HG03432 (cell line): ENCODE measurements at regions not wholly inside any gene's neighbourhood (a gene's known extent, or its start where the extent isn't known, plus 50 kb on each side); places are given as distances from the start of the nearest gene placed in this dataset.
"Not testable (repeated sequence)": the region's sequence is repeated elsewhere in the genome, so short reads cannot be mapped to it uniquely, and the experiment has no call there.

Source experiments
- ATAC-seq: cut with Tn5 transposase; IDR thresholded peaks from one replicate; pipeline ENCODE4 v1.9.1; 2021; ENCODE audit warnings: mild to moderate bottlenecking, moderate library complexity; ENCODE audit not compliant: unreplicated experiment

GRCh38 chr11:82082976-82083375 is 650.7 kb downstream of the FAM181B start:
- ATAC-seq: no peak

- no peak for ATAC-seq
Observed at GRCh38 chr11:82080160-82080559, 653.5 kb downstream of the FAM181B start.

GRCh38 chr11:82076126-82076525 is 657.5 kb downstream of the FAM181B start:
- no peak for ATAC-seq

GRCh38 chr11:82059505-82059904 is 674.2 kb downstream of the FAM181B start:
- no peak for ATAC-seq

GRCh38 chr11:82056450-82056849 is 677.2 kb downstream of the FAM181B start:
- no peak for ATAC-seq

GRCh38 chr11:82049199-82049598 is 684.5 kb downstream of the FAM181B start:
- no peak for ATAC-seq

- ATAC-seq: no peak
Observed at GRCh38 chr11:82047200-82047599, 686.5 kb downstream of the FAM181B start.

- ATAC-seq: no peak
Observed at GRCh38 chr11:82046778-82047177, 686.9 kb downstream of the FAM181B start.

GRCh38 chr11:82045748-82046457 is 687.8 kb downstream of the FAM181B start:
- ATAC-seq: no peak

GRCh38 chr11:82043316-82043715 is 690.3 kb downstream of the FAM181B start:
- ATAC-seq: no peak

GRCh38 chr11:82041764-82042163 is 691.9 kb downstream of the FAM181B start:
- ATAC-seq: no peak

- no peak for ATAC-seq
Observed at GRCh38 chr11:82038154-82038553, 695.5 kb downstream of the FAM181B start.

GRCh38 chr11:82034527-82034926 is 699.1 kb downstream of the FAM181B start:
- no peak for ATAC-seq

GRCh38 chr11:82027335-82027734 is 706.3 kb downstream of the FAM181B start:
- not testable (repeated sequence) for ATAC-seq

GRCh38 chr11:82024760-82025159 is 708.9 kb downstream of the FAM181B start:
- no peak for ATAC-seq

GRCh38 chr11:82012276-82012675 is 721.4 kb downstream of the FAM181B start:
- no peak for ATAC-seq

- ATAC-seq: no peak
Observed at GRCh38 chr11:82009133-82009532, 724.5 kb downstream of the FAM181B start.

- no peak for ATAC-seq
Observed at GRCh38 chr11:82007521-82007920, 726.1 kb downstream of the FAM181B start.

GRCh38 chr11:82004537-82005213 is 729.0 kb downstream of the FAM181B start:
- ATAC-seq: no peak

- no peak for ATAC-seq
Observed at GRCh38 chr11:82003671-82004515, 729.8 kb downstream of the FAM181B start.

- ATAC-seq: no peak
Observed at GRCh38 chr11:82003024-82003423, 730.6 kb downstream of the FAM181B start.

- no peak for ATAC-seq
Observed at GRCh38 chr11:81995889-81996288, 737.8 kb downstream of the FAM181B start.
